Activated T-helper 17 cell treated with anti-CD3 and anti-CD28 coated beads, Interleukin-2, amount 50 U/mL, for 72 hours (primary cell): ENCODE measurements at regions not wholly inside any gene's neighbourhood (a gene's known extent, or its start where the extent isn't known, plus 50 kb on each side); places are given as distances from the start of the nearest gene placed in this dataset.
"Not testable (repeated sequence)": the region's sequence is repeated elsewhere in the genome, so short reads cannot be mapped to it uniquely, and the experiment has no call there.

Experiments used
- ATAC-seq: fragments of 150-1000 bp; cut with Tn5 transposase; replicated peaks from 2 replicates; pipeline ENCODE4 v1.10.0; 2021; ENCODE audit warnings: mild to moderate bottlenecking, moderate library complexity
- H3K27ac Mint-ChIP-seq: one replicate; pipeline ENCODE4 v1.8.0; 2022; ENCODE audit warnings: mixed read lengths
- H3K27me3 Mint-ChIP-seq: one replicate; pipeline ENCODE4 v1.8.0; 2022; ENCODE audit warnings: mixed read lengths
- H3K36me3 Mint-ChIP-seq: one replicate; pipeline ENCODE4 v1.8.0; 2022; ENCODE audit warnings: low read depth, mild to moderate bottlenecking, mixed read lengths
- H3K4me1 Mint-ChIP-seq: one replicate; pipeline ENCODE4 v1.8.0; 2022; ENCODE audit warnings: mixed read lengths
- H3K4me3 Mint-ChIP-seq: one replicate; pipeline ENCODE4 v1.8.0; 2022; ENCODE audit warnings: mild to moderate bottlenecking, mixed read lengths
- H3K9me3 Mint-ChIP-seq: one replicate; pipeline ENCODE4 v1.8.0; 2022; ENCODE audit warnings: mixed read lengths

DNA sequence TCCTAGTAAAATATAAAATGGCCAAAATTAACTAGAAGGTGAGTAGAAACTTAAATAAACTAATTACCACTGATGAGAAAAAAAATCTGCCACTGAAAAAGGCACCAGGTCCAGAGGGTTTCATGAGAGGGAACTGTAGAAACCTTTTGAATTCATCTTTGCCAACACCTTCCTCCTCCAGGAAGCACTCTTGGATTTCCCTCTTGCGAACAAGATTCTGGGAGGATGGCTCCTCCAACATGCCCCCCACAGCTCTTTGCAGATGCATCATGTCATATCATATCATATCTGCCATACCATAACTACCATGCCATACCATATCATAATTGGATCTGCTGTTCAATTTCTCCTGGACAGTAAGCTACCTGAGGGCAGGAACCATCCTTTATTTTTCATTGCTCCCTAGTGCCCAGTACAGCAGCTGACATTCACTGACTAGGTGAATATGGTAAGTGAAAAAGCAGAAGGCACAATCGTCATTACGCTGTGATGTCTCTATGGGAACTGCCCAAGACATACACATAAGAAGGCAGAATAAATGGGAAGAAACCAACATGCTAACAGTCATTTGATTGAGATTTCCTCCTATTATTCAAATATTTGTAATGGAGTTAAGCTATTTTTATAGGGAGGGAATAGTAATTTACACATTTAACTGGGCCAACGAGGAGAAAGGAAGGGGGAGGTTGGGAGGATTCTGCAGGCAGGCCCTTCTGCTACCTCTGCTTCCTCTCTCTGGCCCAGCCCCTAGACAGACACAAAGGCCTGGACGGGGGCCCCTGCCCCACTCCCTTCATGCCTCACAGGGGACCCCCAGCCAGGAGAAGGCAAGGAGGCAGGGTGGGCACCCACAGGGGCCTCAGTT lies 110.1 kb upstream of the SMURF2 start:
- no peak overlapping the region for H3K4me3 Mint-ChIP-seq
- no peaks in the 10 kb centered on the region for H3K4me1 Mint-ChIP-seq
- ATAC-seq = no peak
- H3K27me3 Mint-ChIP-seq = no peaks in the 10 kb centered on the region
- H3K36me3 Mint-ChIP-seq = peaks cover 11% of the 10 kb centered on the region
- H3K9me3 Mint-ChIP-seq = no peaks in the 10 kb centered on the region
- no peak overlapping the region for H3K27ac Mint-ChIP-seq

DNA sequence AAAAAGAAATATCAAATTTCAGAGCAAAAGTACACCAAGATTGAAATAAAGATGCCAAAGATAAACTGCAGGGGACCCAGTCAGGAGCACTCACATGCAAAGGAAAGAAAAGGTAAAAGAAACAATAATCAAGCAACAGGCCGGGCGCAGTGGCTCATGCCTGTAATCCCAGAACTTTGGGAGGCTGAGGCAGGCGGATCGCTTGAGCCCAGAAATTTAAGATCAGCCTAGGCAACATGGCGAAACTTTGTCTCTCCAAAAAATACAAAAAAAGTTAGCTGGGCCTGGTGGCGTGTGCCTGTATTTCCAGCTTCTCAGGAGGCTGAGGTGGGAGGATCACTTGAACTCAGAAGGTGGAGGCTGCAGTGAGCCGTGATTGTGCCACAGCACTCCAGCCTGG lies 107.6 kb upstream of the SMURF2 start:
- no peaks in the 10 kb centered on the region for H3K27me3 Mint-ChIP-seq
- H3K36me3 Mint-ChIP-seq = peaks cover 21% of the 10 kb centered on the region
- no peaks in the 10 kb centered on the region for H3K4me1 Mint-ChIP-seq
- no peaks in the 10 kb centered on the region for H3K9me3 Mint-ChIP-seq
- ATAC-seq = no peak
- no peak overlapping the region for H3K4me3 Mint-ChIP-seq
- H3K27ac Mint-ChIP-seq = no peak overlapping the region

- H3K4me3 Mint-ChIP-seq = no peak overlapping the region
- no peaks in the 10 kb centered on the region for H3K27me3 Mint-ChIP-seq
- H3K27ac Mint-ChIP-seq = no peak overlapping the region
- H3K9me3 Mint-ChIP-seq = no peaks in the 10 kb centered on the region
- peaks cover 32% of the 10 kb centered on the region for H3K36me3 Mint-ChIP-seq
- H3K4me1 Mint-ChIP-seq = no peaks in the 10 kb centered on the region
- ATAC-seq = no peak
These were observed 105.3 kb upstream of the SMURF2 start for GRCh38 chr17:64767269-64767997.

DNA sequence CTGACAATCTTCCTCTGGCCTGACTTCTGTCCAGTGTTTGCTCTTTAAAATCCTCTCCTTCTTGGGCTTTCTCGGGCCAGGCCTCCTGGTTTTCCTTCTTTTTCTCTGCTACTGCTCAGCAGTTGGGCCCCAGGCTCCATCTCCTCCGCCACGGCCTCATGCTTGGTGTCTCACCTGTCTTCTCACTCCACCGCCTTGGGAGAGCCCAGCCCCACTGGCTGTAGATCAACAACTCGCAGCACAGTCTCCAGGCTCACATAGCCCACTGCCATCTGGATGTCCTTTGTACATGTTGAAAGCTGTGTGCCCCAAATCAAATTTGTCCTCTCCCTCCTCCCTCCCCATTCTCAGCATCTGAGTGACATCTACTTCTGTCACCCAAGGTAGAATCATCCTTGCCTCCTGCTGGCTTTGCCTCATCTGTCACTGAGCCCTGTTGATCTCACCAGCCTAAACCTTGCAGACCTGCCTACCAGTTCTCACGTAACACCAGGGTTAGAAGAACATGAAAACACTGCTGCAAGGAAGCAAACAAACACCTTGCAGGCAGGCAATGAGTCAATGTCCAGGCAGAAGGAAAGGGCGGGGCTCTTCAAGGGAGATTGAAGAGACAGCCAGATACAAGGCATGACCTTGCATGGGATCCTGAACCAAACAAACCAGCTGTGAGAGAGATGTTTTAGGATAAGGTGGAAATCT lies 103.2 kb upstream of the SMURF2 start:
- ATAC-seq = no peak
- no peak overlapping the region for H3K4me3 Mint-ChIP-seq
- H3K27ac Mint-ChIP-seq = no peak overlapping the region
- no peaks in the 10 kb centered on the region for H3K9me3 Mint-ChIP-seq
- no peaks in the 10 kb centered on the region for H3K27me3 Mint-ChIP-seq
- peaks cover 43% of the 10 kb centered on the region for H3K36me3 Mint-ChIP-seq
- no peaks in the 10 kb centered on the region for H3K4me1 Mint-ChIP-seq

DNA sequence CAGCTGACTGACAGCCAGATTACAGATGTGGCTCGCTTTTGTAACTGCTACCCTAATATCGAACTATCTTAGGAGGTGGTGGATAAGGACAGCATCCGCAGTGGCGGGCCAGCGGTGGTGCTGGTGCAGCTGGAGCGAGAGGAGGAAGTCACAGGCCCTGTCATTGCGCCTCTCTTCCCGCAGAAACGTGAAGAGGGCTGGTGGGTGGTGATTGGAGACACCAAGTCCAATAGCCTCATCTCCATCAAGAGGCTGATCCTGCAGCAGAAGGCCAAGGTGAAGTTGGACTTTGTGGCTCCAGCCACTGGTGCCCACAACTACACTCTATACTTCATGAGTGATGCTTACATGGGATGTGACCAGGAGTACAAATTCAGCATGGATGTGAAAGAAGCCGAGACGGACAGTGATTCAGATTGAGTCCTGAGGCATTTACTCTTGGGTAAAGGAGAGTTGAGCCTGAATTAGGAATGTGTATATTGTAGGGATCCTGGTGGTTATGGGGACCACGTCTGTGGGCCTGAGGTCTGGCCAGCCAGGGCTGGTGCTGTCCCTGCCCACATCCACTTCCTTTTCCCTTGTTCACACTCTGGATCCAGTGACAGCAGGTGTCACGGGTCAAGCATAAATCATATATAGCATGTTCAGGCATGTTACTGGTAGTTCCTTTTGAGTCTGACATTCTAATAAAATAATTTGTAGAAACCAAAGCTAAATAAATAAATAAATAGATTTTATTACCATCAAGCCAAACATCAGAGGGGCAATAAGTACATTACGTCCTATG lies 89.0 kb upstream of the SMURF2 start:
- no peak overlapping the region for H3K27ac Mint-ChIP-seq
- no peak overlapping the region for H3K4me3 Mint-ChIP-seq
- H3K27me3 Mint-ChIP-seq = no peaks in the 10 kb centered on the region
- no peaks in the 10 kb centered on the region for H3K4me1 Mint-ChIP-seq
- H3K9me3 Mint-ChIP-seq = no peaks in the 10 kb centered on the region
- peaks cover 60% of the 10 kb centered on the region for H3K36me3 Mint-ChIP-seq
- no peak for ATAC-seq

DNA sequence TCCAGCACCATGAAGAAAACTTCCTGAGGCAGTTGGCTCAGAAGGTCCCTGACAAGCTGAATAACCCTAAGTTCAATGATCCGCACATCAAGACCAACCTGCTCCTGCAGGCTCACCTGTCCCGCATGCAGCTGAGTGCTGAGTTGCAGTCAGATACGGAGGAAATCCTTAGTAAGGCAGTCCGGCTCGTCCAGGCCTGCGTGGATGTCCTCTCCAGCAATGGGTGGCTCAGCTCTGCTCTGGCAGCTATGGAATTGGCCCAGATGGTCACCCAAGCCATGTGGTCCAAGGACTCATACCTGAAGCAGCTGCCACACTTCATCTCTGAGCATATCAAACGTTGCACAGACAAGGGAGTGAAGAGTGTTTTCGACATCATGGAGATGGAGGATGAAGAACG lies 88.4 kb upstream of the SMURF2 start:
- H3K4me3 Mint-ChIP-seq = no peak overlapping the region

DNA sequence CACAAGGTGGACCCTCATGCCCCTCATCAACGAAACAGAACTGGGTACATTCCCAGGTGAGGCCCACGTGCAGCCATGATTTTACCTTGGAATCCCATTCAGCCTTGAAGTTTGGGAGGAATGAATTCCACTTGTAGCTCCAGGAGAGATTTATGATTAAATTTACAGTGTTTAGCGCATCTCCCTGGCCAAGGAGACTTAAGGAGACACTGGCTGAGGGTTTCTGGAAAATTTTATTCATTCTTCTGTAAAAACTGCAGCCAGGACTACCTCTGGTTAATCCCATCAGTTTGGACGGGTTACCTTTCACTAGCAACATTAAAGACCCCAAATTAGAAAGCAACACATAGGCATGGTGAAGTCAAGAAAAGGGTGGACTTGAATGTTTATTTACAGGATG lies 87.2 kb upstream of the SMURF2 start:
- no peak for ATAC-seq
- Mint-ChIP-seq H3K27me3 (no peaks in the 10 kb centered on the region), H3K4me1 (no peaks in the 10 kb centered on the region), H3K4me3 (no peak overlapping the region), H3K36me3 (peaks cover 44% of the 10 kb centered on the region), H3K27ac (no peak overlapping the region), H3K9me3 (no peaks in the 10 kb centered on the region)

More for the DNA sequence above, 88.4 kb upstream of the SMURF2 start:
- H3K36me3 Mint-ChIP-seq = peaks cover 56% of the 10 kb centered on the region
- no peaks in the 10 kb centered on the region for H3K27me3 Mint-ChIP-seq
- no peak for ATAC-seq
- H3K9me3 Mint-ChIP-seq = no peaks in the 10 kb centered on the region
- H3K4me1 Mint-ChIP-seq = no peaks in the 10 kb centered on the region
- no peak overlapping the region for H3K27ac Mint-ChIP-seq

DNA sequence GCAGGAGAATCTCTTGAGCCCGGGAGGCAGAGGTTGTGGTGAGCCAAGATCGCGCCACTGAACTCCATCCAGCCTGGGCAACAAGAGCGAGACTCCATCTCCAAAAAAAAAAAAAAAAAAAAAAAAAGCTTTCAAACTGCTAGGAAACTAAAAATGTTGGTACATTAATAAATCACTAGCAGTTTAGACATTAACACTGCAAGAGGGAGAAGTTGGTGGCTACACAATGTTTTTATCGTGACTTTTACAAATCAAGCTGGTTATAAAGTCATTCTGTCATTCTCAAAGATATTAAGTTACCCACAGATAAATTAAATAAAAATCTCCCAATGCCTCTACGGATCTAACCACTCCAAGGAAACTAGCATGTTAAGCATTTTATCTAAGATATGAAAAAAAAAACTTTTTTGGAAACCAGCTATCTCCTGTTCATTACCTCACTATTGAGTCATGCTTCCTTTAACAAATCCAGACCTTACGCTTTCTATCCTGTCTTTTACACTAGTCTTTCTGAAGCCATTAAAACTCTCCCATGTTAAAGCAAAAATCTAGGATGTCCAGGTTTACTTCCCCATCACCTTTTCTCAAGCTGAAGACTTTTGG lies 85.9 kb upstream of the SMURF2 start:
- Mint-ChIP-seq H3K27ac (no peak overlapping the region), H3K36me3 (peaks cover 31% of the 10 kb centered on the region), H3K4me3 (no peak overlapping the region), H3K4me1 (no peaks in the 10 kb centered on the region), H3K27me3 (no peaks in the 10 kb centered on the region), H3K9me3 (no peaks in the 10 kb centered on the region)
- ATAC-seq = no peak

GRCh38 chr17:64742326-64742725 lies 80.2 kb upstream of the SMURF2 start:
- Mint-ChIP-seq H3K27me3 (no peaks in the 10 kb centered on the region), H3K4me1 (no peaks in the 10 kb centered on the region), H3K27ac (no peak overlapping the region), H3K9me3 (no peaks in the 10 kb centered on the region), H3K36me3 (no peaks in the 10 kb centered on the region), H3K4me3 (no peak overlapping the region)
- ATAC-seq = no peak

DNA sequence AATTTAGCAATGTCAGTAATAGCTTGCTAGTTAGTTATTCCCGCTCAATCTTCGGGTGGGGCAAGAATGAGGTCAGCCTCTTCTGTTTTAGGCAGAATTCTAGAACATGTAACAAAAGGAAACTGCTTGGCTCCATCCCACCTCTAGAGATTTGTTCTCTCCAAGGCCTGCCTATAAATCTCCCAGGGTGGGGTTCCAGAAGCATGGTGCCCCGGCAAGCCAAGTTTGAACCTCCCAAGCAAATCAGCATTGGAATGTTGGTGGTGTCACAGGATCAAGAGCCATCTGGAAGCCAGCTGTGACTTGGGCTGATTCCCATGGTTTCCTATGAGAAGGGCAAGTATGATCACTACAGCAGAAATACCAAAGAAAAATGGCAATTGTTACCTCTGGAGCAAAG lies 79.8 kb upstream of the SMURF2 start:
- not testable (repeated sequence) for H3K4me1 Mint-ChIP-seq, ATAC-seq, H3K36me3 Mint-ChIP-seq, H3K9me3 Mint-ChIP-seq, H3K4me3 Mint-ChIP-seq, H3K27ac Mint-ChIP-seq, H3K27me3 Mint-ChIP-seq

- peaks cover 4% of the 10 kb centered on the region for H3K4me1 Mint-ChIP-seq
- no peaks in the 10 kb centered on the region for H3K27me3 Mint-ChIP-seq
- H3K27ac Mint-ChIP-seq = no peak overlapping the region
- H3K9me3 Mint-ChIP-seq = no peaks in the 10 kb centered on the region
- ATAC-seq = no peak
- no peak overlapping the region for H3K4me3 Mint-ChIP-seq
- no peaks in the 10 kb centered on the region for H3K36me3 Mint-ChIP-seq
These were observed 79.0 kb upstream of the SMURF2 start for GRCh38 chr17:64741038-64741641.

GRCh38 chr17:64739316-64740058 lies 77.4 kb upstream of the SMURF2 start:
- Mint-ChIP-seq H3K27ac (no peak overlapping the region), H3K4me3 (no peak overlapping the region), H3K4me1 (peaks cover 4% of the 10 kb centered on the region), H3K36me3 (no peaks in the 10 kb centered on the region), H3K27me3 (no peaks in the 10 kb centered on the region), H3K9me3 (no peaks in the 10 kb centered on the region)
- no peak for ATAC-seq

DNA sequence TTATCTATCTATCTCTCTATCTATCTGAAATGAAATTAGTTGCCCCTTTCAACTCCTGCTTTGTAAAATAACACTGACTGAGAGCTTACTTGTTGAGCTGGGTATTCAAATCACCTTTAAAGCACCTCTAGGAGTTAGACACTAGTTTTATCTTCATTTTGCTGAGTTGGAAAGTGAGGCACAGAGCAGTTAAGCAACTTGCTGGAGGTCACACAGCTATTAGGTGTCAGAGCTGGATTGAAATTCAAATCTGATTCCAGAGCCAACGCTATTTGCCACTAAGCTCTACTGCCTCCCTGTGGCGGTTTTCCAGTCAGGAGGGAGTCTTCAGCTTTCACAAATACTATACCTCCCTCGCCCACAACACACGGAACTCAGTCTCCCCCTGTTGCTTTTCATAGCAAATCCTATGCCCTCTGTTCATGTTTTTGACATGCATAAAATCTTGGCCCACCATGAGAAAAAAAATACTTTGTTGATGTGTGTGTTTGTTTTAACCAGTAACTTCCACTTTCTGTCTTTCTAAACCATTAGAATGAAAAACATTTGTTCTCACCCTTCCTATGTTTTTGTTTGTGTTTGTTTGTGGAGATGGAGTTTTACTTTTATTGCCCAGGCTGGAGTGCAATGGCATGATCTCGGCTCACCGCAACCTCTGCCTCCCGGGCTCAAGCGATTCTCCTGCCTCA lies 74.8 kb upstream of the SMURF2 start:
- peaks cover 4% of the 10 kb centered on the region for H3K4me1 Mint-ChIP-seq
- peak; percentile 72 for ATAC-seq
- no peaks in the 10 kb centered on the region for H3K9me3 Mint-ChIP-seq
- no peaks in the 10 kb centered on the region for H3K27me3 Mint-ChIP-seq
- peak overlapping the region; percentile 16 for H3K27ac Mint-ChIP-seq
- H3K4me3 Mint-ChIP-seq = no peak overlapping the region
- no peaks in the 10 kb centered on the region for H3K36me3 Mint-ChIP-seq
